Activated naive CD8-positive, alpha-beta T cell treated with anti-CD3 and anti-CD28 coated beads for 36 hours (primary cell): ENCODE measurements at regions not wholly inside any gene's neighbourhood (a gene's known extent, or its start where the extent isn't known, plus 50 kb on each side); places are given as distances from the start of the nearest gene placed in this dataset.

Experiments used
- DNase-seq: peaks from one replicate; pipeline ENCODE4 v3.0.0; 2021
- H3K27ac Mint-ChIP-seq: one replicate; pipeline ENCODE4 v1.8.0; 2022; ENCODE audit warnings: mild to moderate bottlenecking, moderate library complexity, mixed read lengths
- H3K27me3 Mint-ChIP-seq: one replicate; pipeline ENCODE4 v1.8.0; 2022; ENCODE audit warnings: mild to moderate bottlenecking, mixed read lengths
- H3K36me3 Mint-ChIP-seq: one replicate; pipeline ENCODE4 v1.8.0; 2021; ENCODE audit warnings: mild to moderate bottlenecking, mixed read lengths
- H3K4me1 Mint-ChIP-seq: one replicate; pipeline ENCODE4 v1.8.0; 2021; ENCODE audit warnings: mixed read lengths
- H3K4me3 Mint-ChIP-seq: one replicate; pipeline ENCODE4 v1.8.0; 2022; ENCODE audit warnings: mild to moderate bottlenecking, moderate library complexity, mixed read lengths
- H3K9me3 Mint-ChIP-seq: one replicate; pipeline ENCODE4 v1.8.0; 2022; ENCODE audit warnings: mixed read lengths

- DNase-seq: no peak
- H3K27me3 Mint-ChIP-seq: peaks cover 15% of the 10 kb centered on the region
- H3K36me3 Mint-ChIP-seq: no peaks in the 10 kb centered on the region
- H3K9me3 Mint-ChIP-seq: no peaks in the 10 kb centered on the region
- no peak overlapping the region for H3K27ac Mint-ChIP-seq
- H3K4me1 Mint-ChIP-seq: no peaks in the 10 kb centered on the region
- no peak overlapping the region for H3K4me3 Mint-ChIP-seq
Observed at GRCh38 chr6:71388856-71389527, 100.4 kb downstream of the OGFRL1 start.

DNA sequence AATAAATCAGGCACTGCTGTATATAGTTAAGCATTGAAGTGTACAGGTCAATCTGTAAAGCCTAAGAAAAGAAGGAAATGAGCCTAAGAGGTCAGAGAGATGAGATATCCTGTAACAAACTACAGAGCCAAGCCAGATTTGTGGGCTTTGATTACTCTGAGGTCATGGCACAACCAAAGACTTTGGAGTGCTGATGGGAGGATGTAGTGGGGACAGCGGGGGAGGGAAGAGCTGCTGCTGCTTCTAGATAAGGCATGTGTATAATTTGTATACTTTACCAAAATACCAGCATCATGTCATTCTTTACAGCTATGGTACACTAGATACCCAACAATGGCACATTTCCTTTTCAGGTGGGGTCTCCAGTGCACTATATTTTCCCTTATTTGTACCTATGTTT is 102.5 kb downstream of the OGFRL1 start:
- no peak overlapping the region for H3K27ac Mint-ChIP-seq
- H3K27me3 Mint-ChIP-seq: peaks cover 12% of the 10 kb centered on the region

GRCh38 chr6:71392276-71392675 is 103.7 kb downstream of the OGFRL1 start:
- DNase-seq: no peak
- Mint-ChIP-seq H3K36me3 (no peaks in the 10 kb centered on the region), H3K4me1 (no peaks in the 10 kb centered on the region), H3K27me3 (peaks cover 12% of the 10 kb centered on the region), H3K4me3 (no peak overlapping the region), H3K9me3 (no peaks in the 10 kb centered on the region), H3K27ac (no peak overlapping the region)

More for the DNA sequence above, 102.5 kb downstream of the OGFRL1 start:
- Mint-ChIP-seq H3K4me1 (no peaks in the 10 kb centered on the region), H3K4me3 (no peak overlapping the region), H3K9me3 (no peaks in the 10 kb centered on the region), H3K36me3 (no peaks in the 10 kb centered on the region)
- no peak for DNase-seq

- Mint-ChIP-seq H3K4me1 (no peaks in the 10 kb centered on the region), H3K9me3 (no peaks in the 10 kb centered on the region), H3K36me3 (no peaks in the 10 kb centered on the region), H3K27ac (no peak overlapping the region), H3K4me3 (no peak overlapping the region), H3K27me3 (peaks cover 16% of the 10 kb centered on the region)
- no peak for DNase-seq
Observed at GRCh38 chr6:71393471-71393870, 104.9 kb downstream of the OGFRL1 start.

DNA sequence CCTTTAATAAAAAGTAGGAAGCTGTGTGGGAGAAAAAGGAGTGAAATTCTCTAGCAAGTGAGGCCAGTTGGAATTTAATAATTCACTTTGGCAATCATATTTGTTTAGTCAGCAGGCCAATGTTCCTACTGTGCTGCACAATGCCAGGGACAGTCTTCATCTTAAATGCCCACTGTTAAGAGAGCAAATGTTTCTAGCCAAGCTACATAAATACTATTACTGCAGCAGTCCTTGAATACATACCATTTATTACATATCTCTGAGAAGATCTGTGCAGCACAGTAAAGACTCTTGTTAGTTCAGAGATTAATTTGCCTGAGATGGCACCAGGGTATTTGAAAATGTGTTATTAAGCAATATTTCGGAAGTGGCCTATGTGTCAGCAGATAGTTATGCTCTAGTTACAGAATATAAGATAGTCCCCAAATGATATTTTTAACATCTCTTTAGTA is 105.4 kb downstream of the OGFRL1 start:
- DNase-seq: no peak
- Mint-ChIP-seq H3K27me3 (peaks cover 11% of the 10 kb centered on the region), H3K36me3 (no peaks in the 10 kb centered on the region), H3K4me1 (no peaks in the 10 kb centered on the region), H3K4me3 (no peak overlapping the region), H3K9me3 (no peaks in the 10 kb centered on the region), H3K27ac (no peak overlapping the region)

GRCh38 chr6:71394926-71395325 is 106.3 kb downstream of the OGFRL1 start:
- Mint-ChIP-seq H3K27ac (no peak overlapping the region), H3K36me3 (no peaks in the 10 kb centered on the region), H3K4me1 (no peaks in the 10 kb centered on the region), H3K27me3 (peaks cover 4% of the 10 kb centered on the region), H3K9me3 (no peaks in the 10 kb centered on the region), H3K4me3 (no peak overlapping the region)
- no peak for DNase-seq

GRCh38 chr6:71395731-71396409 is 107.3 kb downstream of the OGFRL1 start:
- DNase-seq: no peak
- no peaks in the 10 kb centered on the region for H3K36me3 Mint-ChIP-seq
- no peak overlapping the region for H3K27ac Mint-ChIP-seq
- H3K27me3 Mint-ChIP-seq: peaks cover 4% of the 10 kb centered on the region
- H3K9me3 Mint-ChIP-seq: no peaks in the 10 kb centered on the region
- H3K4me3 Mint-ChIP-seq: no peak overlapping the region
- no peaks in the 10 kb centered on the region for H3K4me1 Mint-ChIP-seq

GRCh38 chr6:71396410-71396801 is 107.8 kb downstream of the OGFRL1 start:
- DNase-seq: no peak
- Mint-ChIP-seq H3K36me3 (no peaks in the 10 kb centered on the region), H3K27me3 (peaks cover 4% of the 10 kb centered on the region), H3K27ac (no peak overlapping the region), H3K9me3 (no peaks in the 10 kb centered on the region), H3K4me3 (no peak overlapping the region), H3K4me1 (no peaks in the 10 kb centered on the region)

- Mint-ChIP-seq H3K27me3 (peaks cover 8% of the 10 kb centered on the region), H3K4me3 (no peak overlapping the region), H3K4me1 (no peaks in the 10 kb centered on the region), H3K36me3 (no peaks in the 10 kb centered on the region), H3K27ac (no peak overlapping the region), H3K9me3 (no peaks in the 10 kb centered on the region)
- no peak for DNase-seq
Observed at GRCh38 chr6:71399279-71399678, 110.7 kb downstream of the OGFRL1 start.

GRCh38 chr6:71400852-71401251 is 112.2 kb downstream of the OGFRL1 start:
- Mint-ChIP-seq H3K27me3 (peaks cover 10% of the 10 kb centered on the region), H3K27ac (no peak overlapping the region), H3K9me3 (no peaks in the 10 kb centered on the region), H3K36me3 (no peaks in the 10 kb centered on the region), H3K4me3 (no peak overlapping the region), H3K4me1 (no peaks in the 10 kb centered on the region)
- DNase-seq: no peak

GRCh38 chr6:71402096-71402495 is 113.5 kb downstream of the OGFRL1 start:
- no peak for DNase-seq
- no peaks in the 10 kb centered on the region for H3K36me3 Mint-ChIP-seq
- no peak overlapping the region for H3K27ac Mint-ChIP-seq
- no peak overlapping the region for H3K4me3 Mint-ChIP-seq
- no peaks in the 10 kb centered on the region for H3K9me3 Mint-ChIP-seq
- no peaks in the 10 kb centered on the region for H3K4me1 Mint-ChIP-seq
- peaks cover 18% of the 10 kb centered on the region for H3K27me3 Mint-ChIP-seq

DNA sequence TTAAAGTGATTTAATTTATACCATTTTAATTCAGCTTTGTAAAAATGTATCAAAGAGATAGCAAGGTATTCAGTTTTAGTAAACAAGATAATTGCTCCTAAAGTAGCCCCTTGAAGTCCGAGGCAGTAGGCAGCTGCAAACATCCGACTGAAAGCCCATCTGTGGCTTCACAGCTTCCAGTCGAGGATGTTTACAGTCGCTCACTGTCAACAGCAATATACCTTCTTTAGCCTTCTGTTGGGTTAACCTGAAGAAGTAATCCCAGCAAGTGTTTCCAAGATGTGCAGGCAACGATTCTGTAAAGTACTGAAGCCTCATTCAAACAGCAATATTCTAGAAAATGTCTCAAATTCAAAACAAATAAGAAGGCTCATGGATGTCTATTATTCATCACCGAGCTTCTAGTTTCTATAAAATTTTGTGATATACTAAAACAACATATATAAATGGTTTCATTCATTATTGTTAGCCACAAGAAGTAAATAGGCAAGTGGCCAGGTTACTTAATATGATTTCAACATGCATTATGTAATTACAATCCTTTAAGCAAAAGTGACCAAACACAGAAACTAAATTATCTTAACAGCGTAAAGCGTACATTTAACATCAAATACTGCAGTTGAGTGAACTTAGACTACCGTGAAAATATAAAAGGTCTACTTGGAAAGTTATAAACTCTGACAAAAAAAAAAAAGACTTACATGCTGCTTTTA is 115.0 kb downstream of the OGFRL1 start:
- Mint-ChIP-seq H3K27me3 (peaks cover 20% of the 10 kb centered on the region), H3K9me3 (no peaks in the 10 kb centered on the region), H3K4me1 (no peaks in the 10 kb centered on the region), H3K36me3 (no peaks in the 10 kb centered on the region), H3K4me3 (no peak overlapping the region), H3K27ac (no peak overlapping the region)
- DNase-seq: no peak

- Mint-ChIP-seq H3K36me3 (no peaks in the 10 kb centered on the region), H3K4me3 (no peak overlapping the region), H3K27me3 (peaks cover 20% of the 10 kb centered on the region), H3K9me3 (no peaks in the 10 kb centered on the region), H3K4me1 (peaks cover under 1% of the 10 kb centered on the region), H3K27ac (no peak overlapping the region)
- DNase-seq: no peak
Observed at GRCh38 chr6:71404145-71404966, 115.7 kb downstream of the OGFRL1 start.

DNA sequence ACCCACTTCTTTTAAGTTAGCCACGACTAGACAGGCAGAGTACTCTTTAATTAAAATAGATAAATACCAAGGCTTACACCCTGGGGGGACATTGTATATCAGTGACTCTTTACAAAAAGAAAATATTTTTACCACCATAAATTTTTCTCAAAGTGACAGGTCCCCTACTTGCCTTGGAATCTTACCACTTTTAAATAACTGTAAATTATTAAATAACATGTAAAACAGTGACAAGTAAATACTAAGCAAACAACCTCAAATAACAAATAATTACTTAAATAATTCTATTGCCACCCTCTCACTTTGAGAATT is 116.3 kb downstream of the OGFRL1 start:
- Mint-ChIP-seq H3K36me3 (no peaks in the 10 kb centered on the region), H3K4me1 (peaks cover 2% of the 10 kb centered on the region), H3K4me3 (no peak overlapping the region), H3K27ac (no peak overlapping the region), H3K9me3 (no peaks in the 10 kb centered on the region), H3K27me3 (peaks cover 20% of the 10 kb centered on the region)
- no peak for DNase-seq

DNA sequence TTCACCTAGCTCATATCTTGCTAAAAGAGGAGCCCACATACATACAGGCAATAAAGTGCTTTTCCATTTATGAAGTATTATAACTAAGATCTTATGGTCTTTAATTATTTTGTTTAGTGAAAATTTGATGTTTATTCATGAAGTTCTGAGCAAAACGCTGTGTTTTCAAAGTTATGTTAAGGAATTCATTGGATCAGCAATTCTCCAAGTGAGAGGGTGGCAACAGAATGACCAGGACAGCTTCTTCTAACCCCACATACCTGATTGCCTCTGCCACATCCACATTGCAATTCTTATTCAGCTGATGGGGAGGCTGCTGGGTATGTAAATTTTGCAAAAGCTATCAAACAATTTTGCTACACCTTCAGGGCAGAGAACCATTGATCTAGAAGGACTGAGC is 116.8 kb downstream of the OGFRL1 start:
- Mint-ChIP-seq H3K9me3 (no peaks in the 10 kb centered on the region), H3K27me3 (peaks cover 20% of the 10 kb centered on the region), H3K4me3 (no peak overlapping the region), H3K4me1 (peaks cover 4% of the 10 kb centered on the region), H3K27ac (no peak overlapping the region), H3K36me3 (no peaks in the 10 kb centered on the region)
- DNase-seq: no peak
